ENCODE measurements at regions not wholly inside any gene's neighbourhood (a gene's known extent, or its start where the extent isn't known, plus 50 kb on each side); places are given as distances from the start of the nearest gene placed in this dataset.

- Histone ChIP-seq H3K9me2 (replicated peaks; ENCODE audit: insufficient read depth, low read length) (no peaks in the 10 kb centered on the region), H3K4me2 (ENCODE audit: low read depth, low read length) (no peak overlapping the region), H2AFZ (ENCODE audit: low read length) (no peak overlapping the region), H3K27me3 (replicated peaks; ENCODE audit: insufficient read depth, low read length) (no peaks in the 10 kb centered on the region), H3K36me3 (replicated peaks; ENCODE audit: insufficient read depth, low read length) (no peaks in the 10 kb centered on the region), H3F3A (ENCODE audit: insufficient read depth, low read length) (no peaks in the 10 kb centered on the region), H3K79me2 (ENCODE audit: low read length) (no peaks in the 10 kb centered on the region), H3K4me1 (ENCODE audit: low read length) (no peaks in the 10 kb centered on the region), H4K20me1 (ENCODE audit: insufficient read depth, low read length) (no peaks in the 10 kb centered on the region), H3K27ac (ENCODE audit: low read length) (no peak overlapping the region), H3K9me3 (replicated peaks; ENCODE audit: insufficient read depth, low read length) (no peaks in the 10 kb centered on the region), H3K9ac (ENCODE audit: low read length) (no peak overlapping the region), H3K4me3 (ENCODE audit: low read length) (no peak overlapping the region)
- DNase-seq: no peak
- no peak for TF ChIP-seq EZH2 (optimal IDR thresholded peaks at IDR 0.05; ENCODE audit: low read depth, low read length)
- TF ChIP-seq EZH2phosphoT487 (IDR thresholded peaks at IDR 0.05; ENCODE audit: low read length): no peak
- TF ChIP-seq, protein P1, sequence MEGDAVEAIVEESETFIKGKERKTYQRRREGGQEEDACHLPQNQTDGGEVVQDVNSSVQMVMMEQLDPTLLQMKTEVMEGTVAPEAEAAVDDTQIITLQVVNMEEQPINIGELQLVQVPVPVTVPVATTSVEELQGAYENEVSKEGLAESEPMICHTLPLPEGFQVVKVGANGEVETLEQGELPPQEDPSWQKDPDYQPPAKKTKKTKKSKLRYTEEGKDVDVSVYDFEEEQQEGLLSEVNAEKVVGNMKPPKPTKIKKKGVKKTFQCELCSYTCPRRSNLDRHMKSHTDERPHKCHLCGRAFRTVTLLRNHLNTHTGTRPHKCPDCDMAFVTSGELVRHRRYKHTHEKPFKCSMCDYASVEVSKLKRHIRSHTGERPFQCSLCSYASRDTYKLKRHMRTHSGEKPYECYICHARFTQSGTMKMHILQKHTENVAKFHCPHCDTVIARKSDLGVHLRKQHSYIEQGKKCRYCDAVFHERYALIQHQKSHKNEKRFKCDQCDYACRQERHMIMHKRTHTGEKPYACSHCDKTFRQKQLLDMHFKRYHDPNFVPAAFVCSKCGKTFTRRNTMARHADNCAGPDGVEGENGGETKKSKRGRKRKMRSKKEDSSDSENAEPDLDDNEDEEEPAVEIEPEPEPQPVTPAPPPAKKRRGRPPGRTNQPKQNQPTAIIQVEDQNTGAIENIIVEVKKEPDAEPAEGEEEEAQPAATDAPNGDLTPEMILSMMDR (IDR thresholded peaks at IDR 0.05; ENCODE audit: low read length): no peak
Observed at GRCh38 chr7:21029006-21029405, 242.3 kb upstream of the SP8 start.

GRCh38 chr7:21030237-21030871, 243.7 kb upstream of the SP8 start:
- H4K20me1 ChIP-seq (ENCODE audit: insufficient read depth, low read length): no peaks in the 10 kb centered on the region
- H3K79me2 ChIP-seq (ENCODE audit: low read length): no peaks in the 10 kb centered on the region
- no peaks in the 10 kb centered on the region for H3K27me3 ChIP-seq (replicated peaks; ENCODE audit: insufficient read depth, low read length)
- H3K9me2 ChIP-seq (replicated peaks; ENCODE audit: insufficient read depth, low read length): no peaks in the 10 kb centered on the region
- H3K9ac ChIP-seq (ENCODE audit: low read length): no peak overlapping the region
- no peak overlapping the region for H3K4me3 ChIP-seq (ENCODE audit: low read length)
- H3K36me3 ChIP-seq (replicated peaks; ENCODE audit: insufficient read depth, low read length): no peaks in the 10 kb centered on the region
- DNase-seq: no peak
- no peaks in the 10 kb centered on the region for H3K9me3 ChIP-seq (replicated peaks; ENCODE audit: insufficient read depth, low read length)
- H3K4me2 ChIP-seq (ENCODE audit: low read depth, low read length): no peak overlapping the region
- H2AFZ ChIP-seq (ENCODE audit: low read length): no peak overlapping the region
- no peaks in the 10 kb centered on the region for H3K4me1 ChIP-seq (ENCODE audit: low read length)
- H3F3A ChIP-seq (ENCODE audit: insufficient read depth, low read length): no peaks in the 10 kb centered on the region
- H3K27ac ChIP-seq (ENCODE audit: low read length): no peak overlapping the region
- TF ChIP-seq EZH2 (optimal IDR thresholded peaks at IDR 0.05; ENCODE audit: low read depth, low read length): no peak
- TF ChIP-seq, protein P1 (IDR thresholded peaks at IDR 0.05; ENCODE audit: low read length): no peak
- no peak for TF ChIP-seq EZH2phosphoT487 (IDR thresholded peaks at IDR 0.05; ENCODE audit: low read length)

GRCh38 chr7:21041252-21041651, 254.6 kb upstream of the SP8 start:
- Histone ChIP-seq H3K9ac (ENCODE audit: low read length) (no peak overlapping the region), H4K20me1 (ENCODE audit: insufficient read depth, low read length) (no peaks in the 10 kb centered on the region), H3K27ac (ENCODE audit: low read length) (no peak overlapping the region), H3K4me3 (ENCODE audit: low read length) (no peak overlapping the region), H3F3A (ENCODE audit: insufficient read depth, low read length) (no peaks in the 10 kb centered on the region), H2AFZ (ENCODE audit: low read length) (no peak overlapping the region), H3K36me3 (replicated peaks; ENCODE audit: insufficient read depth, low read length) (no peaks in the 10 kb centered on the region), H3K4me2 (ENCODE audit: low read depth, low read length) (no peak overlapping the region), H3K9me3 (replicated peaks; ENCODE audit: insufficient read depth, low read length) (no peaks in the 10 kb centered on the region), H3K79me2 (ENCODE audit: low read length) (no peaks in the 10 kb centered on the region), H3K9me2 (replicated peaks; ENCODE audit: insufficient read depth, low read length) (no peaks in the 10 kb centered on the region), H3K27me3 (replicated peaks; ENCODE audit: insufficient read depth, low read length) (no peaks in the 10 kb centered on the region), H3K4me1 (ENCODE audit: low read length) (no peaks in the 10 kb centered on the region)
- TF ChIP-seq EZH2phosphoT487 (IDR thresholded peaks at IDR 0.05; ENCODE audit: low read length): no peak
- TF ChIP-seq EZH2 (optimal IDR thresholded peaks at IDR 0.05; ENCODE audit: low read depth, low read length): no peak
- TF ChIP-seq, protein P1 (IDR thresholded peaks at IDR 0.05; ENCODE audit: low read length): no peak
- DNase-seq: no peak

All from MM.1S (cell line).